ENCODE measurements at regions not wholly inside any gene's neighbourhood (a gene's known extent, or its start where the extent isn't known, plus 50 kb on each side); places are given as distances from the start of the nearest gene placed in this dataset.

GRCh38 chr10:129386415-129387257 is 80.4 kb upstream of the MGMT start:
- no peak for TF ChIP-seq CTCF (IDR thresholded peaks at IDR 0.05)
- no peak for TF ChIP-seq POLR2A (IDR thresholded peaks at IDR 0.05)

Data from uterus (tissue), 2 donors.